ENCODE measurements at regions not wholly inside any gene's neighbourhood (a gene's known extent, or its start where the extent isn't known, plus 50 kb on each side); places are given as distances from the start of the nearest gene placed in this dataset.

DNA sequence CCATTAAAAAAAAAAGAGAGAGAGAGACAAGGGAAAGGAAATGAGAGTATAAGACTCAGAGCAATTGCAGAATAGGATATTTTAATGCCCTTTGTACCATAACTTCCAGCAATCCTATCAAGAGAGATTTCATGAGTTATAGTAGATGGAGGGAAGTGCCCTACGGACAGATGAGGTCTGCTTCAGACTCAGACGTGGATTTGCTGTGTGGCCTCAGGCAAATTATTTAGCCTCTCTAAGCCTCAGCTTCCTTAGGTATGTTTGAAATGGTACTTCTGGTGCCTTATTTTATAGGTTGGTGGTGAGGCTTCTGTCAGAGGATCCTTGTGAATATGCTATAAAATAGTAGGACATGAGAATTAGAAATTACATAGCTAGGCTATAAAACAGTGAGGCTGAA is 448.2 kb downstream of the EDEM1 start:
- 57 to 64% methylated on average over 2 of the region's 2 CpGs for WGBS, 2 donors
- no peak for DNase-seq (ENCODE audit: low spot score in 2 of 2)
- TF ChIP-seq, protein P1, sequence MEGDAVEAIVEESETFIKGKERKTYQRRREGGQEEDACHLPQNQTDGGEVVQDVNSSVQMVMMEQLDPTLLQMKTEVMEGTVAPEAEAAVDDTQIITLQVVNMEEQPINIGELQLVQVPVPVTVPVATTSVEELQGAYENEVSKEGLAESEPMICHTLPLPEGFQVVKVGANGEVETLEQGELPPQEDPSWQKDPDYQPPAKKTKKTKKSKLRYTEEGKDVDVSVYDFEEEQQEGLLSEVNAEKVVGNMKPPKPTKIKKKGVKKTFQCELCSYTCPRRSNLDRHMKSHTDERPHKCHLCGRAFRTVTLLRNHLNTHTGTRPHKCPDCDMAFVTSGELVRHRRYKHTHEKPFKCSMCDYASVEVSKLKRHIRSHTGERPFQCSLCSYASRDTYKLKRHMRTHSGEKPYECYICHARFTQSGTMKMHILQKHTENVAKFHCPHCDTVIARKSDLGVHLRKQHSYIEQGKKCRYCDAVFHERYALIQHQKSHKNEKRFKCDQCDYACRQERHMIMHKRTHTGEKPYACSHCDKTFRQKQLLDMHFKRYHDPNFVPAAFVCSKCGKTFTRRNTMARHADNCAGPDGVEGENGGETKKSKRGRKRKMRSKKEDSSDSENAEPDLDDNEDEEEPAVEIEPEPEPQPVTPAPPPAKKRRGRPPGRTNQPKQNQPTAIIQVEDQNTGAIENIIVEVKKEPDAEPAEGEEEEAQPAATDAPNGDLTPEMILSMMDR (IDR thresholded peaks at IDR 0.05) = no peak
- TF ChIP-seq POLR2A (IDR thresholded peaks at IDR 0.05) = no peak

GRCh38 chr3:5638550-5638949 is 451.0 kb downstream of the EDEM1 start:
- Histone ChIP-seq H3K4me3 (no peak overlapping the region), H3K9me3 (peaks cover 0 to 30% (median 4%) of the 10 kb centered on the region in 4 donors), H3K27ac (no peak overlapping the region), H3K36me3 (no peaks in the 10 kb centered on the region), H3K4me1 (no peaks in the 10 kb centered on the region), H3K27me3 (no peaks in the 10 kb centered on the region)
- 97% methylated on average over 2 of the region's 2 CpGs for WGBS, 2 donors
- no peak for DNase-seq (ENCODE audit: low spot score in 2 of 2)
- TF ChIP-seq, protein P1 (IDR thresholded peaks at IDR 0.05) = no peak
- TF ChIP-seq POLR2A (IDR thresholded peaks at IDR 0.05) = no peak
- TF ChIP-seq EP300 (IDR thresholded peaks at IDR 0.05) = no peak

More for the DNA sequence above, 448.2 kb downstream of the EDEM1 start:
- Histone ChIP-seq H3K27me3 (no peaks in the 10 kb centered on the region), H3K36me3 (no peaks in the 10 kb centered on the region), H3K27ac (no peak overlapping the region), H3K4me3 (no peak overlapping the region), H3K4me1 (no peaks in the 10 kb centered on the region), H3K9me3 (peaks cover 0 to 30% (median 4%) of the 10 kb centered on the region in 4 donors)

DNA sequence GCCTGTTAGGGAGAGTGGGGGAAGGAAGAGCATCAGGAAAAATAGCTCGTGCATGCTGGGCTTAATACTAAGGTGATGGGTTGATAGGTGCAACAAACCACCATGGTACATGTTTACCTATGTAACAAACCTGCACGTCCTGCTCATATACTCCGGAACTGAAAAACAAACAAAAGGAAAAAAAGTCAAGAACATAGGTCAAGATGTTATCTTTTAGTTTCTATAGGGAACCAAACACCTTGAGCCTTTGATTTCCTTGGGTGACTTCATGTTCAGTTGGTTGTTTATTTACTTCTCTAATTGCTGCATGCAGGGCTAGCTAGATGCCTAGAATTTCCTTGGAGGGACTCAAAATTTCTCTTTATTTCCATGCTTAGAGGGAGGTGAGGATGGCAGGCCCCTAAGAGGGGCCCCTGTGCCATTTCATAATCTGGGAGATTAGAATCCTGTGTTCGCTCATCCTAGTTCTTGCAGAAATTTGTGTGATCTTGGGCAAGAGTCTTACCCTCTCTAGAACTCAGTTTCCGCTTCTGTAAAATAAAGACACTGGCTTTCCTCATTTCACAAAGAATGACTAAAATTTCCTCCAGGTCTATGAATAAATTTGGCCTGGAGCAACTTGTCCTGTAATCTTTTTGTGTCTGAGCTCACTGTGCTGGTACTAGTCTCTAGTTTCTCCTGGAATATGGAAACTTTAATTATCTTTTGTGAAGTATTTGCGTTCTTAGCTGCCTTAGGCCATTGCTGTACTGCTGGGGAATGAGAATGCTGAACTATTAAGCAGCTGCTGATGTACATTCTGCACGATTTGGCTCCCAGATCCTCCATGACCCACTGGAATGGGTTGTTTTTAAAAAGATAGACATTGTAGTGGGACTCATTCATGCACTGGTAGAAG is 457.5 kb downstream of the EDEM1 start:
- Histone ChIP-seq H3K4me1 (no peaks in the 10 kb centered on the region), H3K27me3 (no peaks in the 10 kb centered on the region), H3K9me3 (no peaks in the 10 kb centered on the region), H3K4me3 (no peak overlapping the region), H3K36me3 (no peaks in the 10 kb centered on the region), H3K27ac (no peak overlapping the region)
- DNase-seq (ENCODE audit: low spot score in 2 of 2) = no peak
- TF ChIP-seq POLR2A (IDR thresholded peaks at IDR 0.05) (no peak), EP300 (IDR thresholded peaks at IDR 0.05) (no peak)
- TF ChIP-seq, protein P1 (IDR thresholded peaks at IDR 0.05) = no peak
- 65 to 70% methylated on average over 7 of the region's 7 CpGs for WGBS, 2 donors

- 51 to 58% methylated on average over 10 of the region's 10 CpGs for WGBS, 2 donors
Observed at GRCh38 chr3:5645692-5646410, 458.3 kb downstream of the EDEM1 start.

More at GRCh38 chr3:5645692-5646410, 458.3 kb downstream of the EDEM1 start:
- DNase-seq (ENCODE audit: low spot score in 2 of 2) = no peak
- TF ChIP-seq POLR2A (IDR thresholded peaks at IDR 0.05) (no peak), EP300 (IDR thresholded peaks at IDR 0.05) (no peak)
- TF ChIP-seq, protein P1 (IDR thresholded peaks at IDR 0.05) = no peak
- Histone ChIP-seq H3K4me1 (no peaks in the 10 kb centered on the region), H3K27me3 (no peaks in the 10 kb centered on the region), H3K36me3 (no peaks in the 10 kb centered on the region), H3K27ac (no peak overlapping the region), H3K9me3 (no peaks in the 10 kb centered on the region), H3K4me3 (no peak overlapping the region)
